HL-60 (cell line): ENCODE measurements at regions not wholly inside any gene's neighbourhood (a gene's known extent, or its start where the extent isn't known, plus 50 kb on each side); places are given as distances from the start of the nearest gene placed in this dataset.
"Not testable (repeated sequence)": the region's sequence is repeated elsewhere in the genome, so short reads cannot be mapped to it uniquely, and the experiment has no call there.

Experiments used
- DNase-seq, 2 experiments: peaks; one replicate each; pipeline ENCODE4 v3.0.0-alpha.2; 2010 to 2020; ENCODE audit warnings: low read depth in 1 of 2, low spot score in 1 of 2
- H3K27ac ChIP-seq: fragments of 250-450 bp; sonication (Bioruptor Pico); replicated peaks from 2 replicates; pipeline ENCODE4 v1.5.1; 2020; ENCODE audit warnings: mild to moderate bottlenecking, moderate library complexity
- H3K27me3 ChIP-seq: fragments of 250-450 bp; sonication (Bioruptor Pico); 2 replicates; pipeline ENCODE4 v1.5.1; 2021; ENCODE audit warnings: mild to moderate bottlenecking, moderate library complexity; ENCODE audit not compliant: insufficient read depth, poor library complexity, severe bottlenecking
- H3K4me3 ChIP-seq: replicated peaks from 2 replicates; pipeline ENCODE4 v1.5.1; 2011; ENCODE audit warnings: mild to moderate bottlenecking, control low read depth, low read length; ENCODE audit not compliant: insufficient read depth
- CTCF ChIP-seq: IDR thresholded peaks from one replicate; pipeline ENCODE4 v1.5.1; 2011; ENCODE audit warnings: low read length, control low read depth, inconsistent platforms; ENCODE audit not compliant: insufficient read depth
- GABPA ChIP-seq: IDR thresholded peaks from 2 replicates; pipeline ENCODE4 v1.6.1; 2012; ENCODE audit warnings: low read depth
- POLR2AphosphoS5 ChIP-seq: IDR thresholded peaks from 2 replicates; pipeline ENCODE4 v1.6.1; 2012; ENCODE audit warnings: low read depth
- REST ChIP-seq: IDR thresholded peaks from 2 replicates; pipeline ENCODE4 v1.6.1; 2012; ENCODE audit warnings: low read depth; ENCODE audit not compliant: insufficient replicate concordance
- SPI1 ChIP-seq: IDR thresholded peaks from 2 replicates; pipeline ENCODE4 v1.6.1; 2012; ENCODE audit warnings: low read depth, mild to moderate bottlenecking, borderline replicate concordance

GRCh38 chr4:159864337-159864736 is 761.5 kb downstream of the RAPGEF2 start:
- Histone ChIP-seq H3K27ac (no peak overlapping the region), H3K27me3 (no peaks in the 10 kb centered on the region), H3K4me3 (no peak overlapping the region)
- TF ChIP-seq SPI1 (no peak), POLR2AphosphoS5 (no peak), REST (no peak), GABPA (no peak), CTCF (no peak)
- no peak for DNase-seq

GRCh38 chr4:159867673-159868072 is 764.8 kb downstream of the RAPGEF2 start:
- Histone ChIP-seq H3K27me3 (no peaks in the 10 kb centered on the region), H3K4me3 (no peak overlapping the region), H3K27ac (no peak overlapping the region)
- no peak for DNase-seq
- no peak for TF ChIP-seq SPI1
- no peak for TF ChIP-seq POLR2AphosphoS5
- no peak for TF ChIP-seq GABPA

- H3K27ac ChIP-seq, H3K27me3 ChIP-seq, H3K4me3 ChIP-seq, DNase-seq: not testable (repeated sequence)
Measured at GRCh38 chr4:159868936-159869335, 766.1 kb downstream of the RAPGEF2 start.

GRCh38 chr4:159871141-159871540 is 768.3 kb downstream of the RAPGEF2 start:
- no peak for TF ChIP-seq GABPA
- TF ChIP-seq POLR2AphosphoS5 = no peak
- TF ChIP-seq REST = no peak
- no peaks in the 10 kb centered on the region for H3K27me3 ChIP-seq
- no peak overlapping the region for H3K27ac ChIP-seq
- H3K4me3 ChIP-seq = no peak overlapping the region
- no peak for DNase-seq

- Histone ChIP-seq H3K27ac (no peak overlapping the region), H3K4me3 (no peak overlapping the region), H3K27me3 (no peaks in the 10 kb centered on the region)
- no peak for TF ChIP-seq POLR2AphosphoS5
- no peak for DNase-seq
Measured at GRCh38 chr4:159881158-159881557, 778.3 kb downstream of the RAPGEF2 start.

GRCh38 chr4:159884989-159885388 is 782.1 kb downstream of the RAPGEF2 start:
- TF ChIP-seq POLR2AphosphoS5 = no peak
- TF ChIP-seq SPI1 = no peak
- TF ChIP-seq REST = no peak
- TF ChIP-seq GABPA = no peak
- no peak for TF ChIP-seq CTCF
- DNase-seq = no peak

More at GRCh38 chr4:159884989-159885388, 782.1 kb downstream of the RAPGEF2 start:
- Histone ChIP-seq H3K4me3 (no peak overlapping the region), H3K27ac (no peak overlapping the region), H3K27me3 (no peaks in the 10 kb centered on the region)
